Tibial nerve (tissue), 4 donors: ENCODE measurements at regions not wholly inside any gene's neighbourhood (a gene's known extent, or its start where the extent isn't known, plus 50 kb on each side); places are given as distances from the start of the nearest gene placed in this dataset.
A peak's percentile ranks its signal among the peaks of the same experiment; 100 is the strongest.

Source experiments
- DNase-seq, 2 donors: peaks; one replicate each; pipeline ENCODE4 v3.0.0-alpha.2; 2019; ENCODE audit warnings: low spot score in 2 of 2
- H3K27ac ChIP-seq, 4 donors: fragments of 200-600 bp; sonication (generic) in 3 of 4; one replicate each; pipeline ENCODE4 v1.5.1; 2017 to 2019; ENCODE audit warnings: mild to moderate bottlenecking in 1 of 4
- H3K27me3 ChIP-seq, 2 donors: fragments of 200-600 bp; sonication (generic) in 1 of 2; one replicate each; pipeline versions ENCODE4 v1.5.1 to v1.6.0; 2017 to 2019
- H3K36me3 ChIP-seq, 3 donors: fragments of 200-600 bp; sonication (generic); one replicate each; pipeline ENCODE4 v1.5.1; 2018 to 2019
- H3K4me1 ChIP-seq, 4 donors: fragments of 200-600 bp; sonication (generic) in 3 of 4; one replicate each; pipeline ENCODE4 v1.5.1; 2017 to 2019
- H3K4me3 ChIP-seq, 4 donors: fragments of 200-600 bp; sonication (generic) in 3 of 4; one replicate each; pipeline ENCODE4 v1.5.1; 2017 to 2019; ENCODE audit warnings: mild to moderate bottlenecking in 1 of 4, moderate library complexity in 1 of 4
- H3K9me3 ChIP-seq, 4 donors: fragments of 200-600 bp; sonication (generic) in 3 of 4; one replicate each; pipeline ENCODE4 v1.5.1; 2017 to 2019
- CTCF ChIP-seq, 5 experiments: fragments of 200-600 bp in 3 of 5; fragments of 450-650 bp in 2 of 5; sonication (generic) in 3 of 5; IDR thresholded peaks; one replicate each; pipeline ENCODE4 v1.5.1; 2016 to 2019; ENCODE audit warnings: antibody characterized with exemption in 5 of 5, mild to moderate bottlenecking in 3 of 5, moderate library complexity in 2 of 5
- EP300 ChIP-seq, 2 donors: sonication (generic); formaldehyde crosslinking; IDR thresholded peaks; one replicate each; pipeline ENCODE4 v1.6.1; 2017; ENCODE audit warnings: antibody characterized with exemption in 2 of 2, mild to moderate bottlenecking in 1 of 2
- POLR2A ChIP-seq, 2 donors: fragments of 450-650 bp; IDR thresholded peaks; one replicate each; pipeline ENCODE4 v1.6.1; 2017; ENCODE audit warnings: antibody characterized with exemption in 2 of 2, mild to moderate bottlenecking in 2 of 2, moderate library complexity in 2 of 2
- WGBS, 2 donors: methylation state at CpG; one replicate each; pipeline ENCODE4 v1.1.5; 2018; 5-methylcytosine and 5-hydroxymethylcytosine counted together

DNA sequence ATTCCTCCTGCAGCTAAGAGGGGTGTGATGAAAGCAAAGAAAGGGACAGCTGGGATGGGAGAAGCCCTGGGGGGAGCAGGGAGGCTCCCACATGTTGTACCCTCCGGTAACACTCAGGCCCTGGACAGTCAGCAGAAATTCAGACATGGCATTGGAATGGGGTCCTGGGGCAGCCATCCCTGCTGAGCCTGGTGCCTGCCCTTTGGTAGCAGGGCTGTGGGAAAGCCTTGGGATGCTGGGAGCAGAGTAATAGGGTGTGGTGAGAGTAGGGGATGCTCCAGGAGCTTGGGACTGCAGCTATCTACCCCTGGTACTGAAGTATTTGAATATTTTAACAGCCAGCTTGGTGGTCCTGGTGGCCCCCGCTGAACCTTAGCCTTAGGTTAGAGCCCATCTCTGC, 56.8 kb downstream of the FAM241B start:
- no peaks in the 10 kb centered on the region for H3K27me3 ChIP-seq
- WGBS, 2 donors: 66 to 94% methylated on average over 2 of the region's 2 CpGs
- DNase-seq: no peak
- peak overlapping the region in 1 of 4 donors; percentile 21 for H3K27ac ChIP-seq
- H3K4me3 ChIP-seq: no peak overlapping the region
- H3K4me1 ChIP-seq: peaks cover 0 to 28% (median 0%) of the 10 kb centered on the region in 4 donors
- TF ChIP-seq CTCF (IDR thresholded peaks at IDR 0.05) (no peak), EP300 (IDR thresholded peaks at IDR 0.05) (no peak), POLR2A (IDR thresholded peaks at IDR 0.05) (no peak)
- H3K9me3 ChIP-seq: no peaks in the 10 kb centered on the region
- no peaks in the 10 kb centered on the region for H3K36me3 ChIP-seq

DNA sequence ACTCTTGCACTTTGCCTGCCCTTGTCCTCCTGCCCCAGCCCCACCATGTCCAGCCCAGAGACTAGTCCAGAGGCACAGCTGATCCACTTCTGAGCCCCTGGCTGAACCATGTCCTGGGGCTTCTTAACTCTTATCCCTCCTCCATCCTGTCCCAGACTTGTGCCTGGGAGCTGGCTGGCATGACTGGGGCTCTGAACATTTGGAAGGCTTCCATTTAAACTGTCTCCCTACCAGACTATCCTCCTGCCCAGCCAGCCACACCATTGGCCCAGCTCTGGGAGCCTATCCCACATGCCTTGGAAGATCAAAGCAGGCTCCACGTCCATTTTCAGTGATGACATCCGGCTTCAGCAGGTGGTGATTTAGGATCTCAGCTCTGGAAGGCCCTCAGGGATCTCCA, 57.4 kb downstream of the FAM241B start:
- Histone ChIP-seq H3K27ac (no peak overlapping the region), H3K27me3 (no peaks in the 10 kb centered on the region), H3K9me3 (no peaks in the 10 kb centered on the region), H3K4me1 (peaks cover 0 to 28% (median 0%) of the 10 kb centered on the region in 4 donors), H3K4me3 (no peak overlapping the region), H3K36me3 (no peaks in the 10 kb centered on the region)
- 94 to 100% methylated on average over 2 of the region's 2 CpGs for WGBS, 2 donors
- no peak for DNase-seq
- TF ChIP-seq POLR2A (IDR thresholded peaks at IDR 0.05) (no peak), EP300 (IDR thresholded peaks at IDR 0.05) (no peak), CTCF (IDR thresholded peaks at IDR 0.05) (no peak)

DNA sequence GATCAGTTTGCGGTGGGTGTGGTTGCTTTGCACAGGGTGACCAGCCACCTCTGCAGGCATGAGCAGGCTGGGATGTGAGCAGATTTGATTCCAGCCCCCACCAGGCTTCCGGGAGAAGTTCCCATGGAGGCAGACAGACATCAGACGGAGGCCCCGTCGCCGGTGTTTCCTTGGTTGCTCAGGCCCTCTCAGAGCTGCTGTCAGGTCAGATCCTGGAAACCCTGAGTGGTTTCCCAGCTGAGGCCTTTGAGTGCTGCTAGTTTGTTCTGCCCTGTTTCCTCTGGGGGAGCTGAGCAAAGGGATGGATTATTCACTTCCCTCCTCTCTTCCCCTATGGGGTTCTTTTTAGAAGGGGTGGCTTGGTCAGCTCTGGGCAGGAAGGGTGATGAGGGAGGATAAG, 62.2 kb downstream of the FAM241B start:
- no peaks in the 10 kb centered on the region for H3K9me3 ChIP-seq
- no peak overlapping the region for H3K27ac ChIP-seq
- no peak for TF ChIP-seq EP300 (IDR thresholded peaks at IDR 0.05)
- no peak for TF ChIP-seq POLR2A (IDR thresholded peaks at IDR 0.05)
- no peak for TF ChIP-seq CTCF (IDR thresholded peaks at IDR 0.05)
- 66 to 69% methylated on average over 6 of the region's 6 CpGs for WGBS, 2 donors
- H3K36me3 ChIP-seq: no peaks in the 10 kb centered on the region
- H3K27me3 ChIP-seq: no peaks in the 10 kb centered on the region
- H3K4me3 ChIP-seq: no peak overlapping the region
- H3K4me1 ChIP-seq: no peaks in the 10 kb centered on the region
- DNase-seq: no peak

DNA sequence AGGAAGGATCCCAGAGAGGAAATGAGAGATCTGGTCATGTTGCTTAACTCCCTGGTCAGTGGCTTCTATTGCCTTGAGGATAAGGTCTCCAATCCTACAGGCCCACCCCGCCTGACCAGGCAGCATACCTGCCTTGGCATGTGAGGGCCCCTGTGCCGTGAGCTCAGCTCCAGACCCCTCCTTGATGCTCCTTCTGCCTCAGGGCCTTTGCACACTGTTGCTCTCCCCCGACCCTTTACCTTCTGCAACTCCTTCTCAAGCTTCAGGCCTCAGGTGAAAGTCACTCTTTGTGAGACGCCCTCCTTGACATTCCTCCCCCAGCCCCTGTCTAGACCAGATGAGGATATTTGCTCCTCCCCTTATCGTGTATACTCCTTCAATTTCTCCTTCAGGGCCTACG, 62.8 kb downstream of the FAM241B start:
- Histone ChIP-seq H3K9me3 (no peaks in the 10 kb centered on the region), H3K27me3 (no peaks in the 10 kb centered on the region), H3K36me3 (no peaks in the 10 kb centered on the region), H3K4me1 (no peaks in the 10 kb centered on the region), H3K4me3 (no peak overlapping the region), H3K27ac (no peak overlapping the region)
- TF ChIP-seq CTCF (IDR thresholded peaks at IDR 0.05) (no peak), POLR2A (IDR thresholded peaks at IDR 0.05) (no peak), EP300 (IDR thresholded peaks at IDR 0.05) (no peak)
- no peak for DNase-seq
- WGBS, 2 donors: 88 to 94% methylated on average over 6 of the region's 6 CpGs

DNA sequence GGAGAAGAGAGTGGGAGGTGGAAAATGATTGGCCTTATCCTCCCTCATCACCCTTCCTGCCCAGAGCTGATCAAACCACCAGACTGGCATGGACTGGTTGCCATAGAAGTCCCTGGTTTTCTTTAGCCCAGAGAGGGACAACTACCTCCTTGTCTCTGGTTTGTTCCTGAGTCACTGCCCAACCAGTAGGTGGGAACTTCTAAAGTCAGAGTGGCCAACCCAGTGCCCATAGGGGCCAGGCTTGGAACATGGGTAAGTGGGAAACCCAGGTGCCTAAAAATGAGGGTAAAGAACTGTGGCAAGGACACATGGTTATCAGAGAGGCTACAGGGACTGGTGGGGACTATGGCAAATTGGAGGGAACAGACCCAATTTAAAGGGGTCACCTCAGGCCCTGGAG, 63.8 kb downstream of the FAM241B start:
- Histone ChIP-seq H3K9me3 (peaks cover 0 to 2% (median 0%) of the 10 kb centered on the region in 4 donors), H3K36me3 (no peaks in the 10 kb centered on the region), H3K4me3 (no peak overlapping the region), H3K4me1 (no peaks in the 10 kb centered on the region), H3K27me3 (no peaks in the 10 kb centered on the region), H3K27ac (no peak overlapping the region)
- DNase-seq: no peak
- TF ChIP-seq EP300 (IDR thresholded peaks at IDR 0.05) (no peak), CTCF (IDR thresholded peaks at IDR 0.05) (no peak), POLR2A (IDR thresholded peaks at IDR 0.05) (no peak)
